GM23338 (cell line): ENCODE measurements at regions not wholly inside any gene's neighbourhood (a gene's known extent, or its start where the extent isn't known, plus 50 kb on each side); places are given as distances from the start of the nearest gene placed in this dataset.
A peak's percentile ranks its signal among the peaks of the same experiment; 100 is the strongest.
"Not testable (repeated sequence)": the region's sequence is repeated elsewhere in the genome, so short reads cannot be mapped to it uniquely, and the experiment has no call there.

ENCODE experiments used
- ATAC-seq: fragments of 200-7000 bp; cut with Tn5 transposase; 3 replicates; pipeline ENCODE4 v1.9.1; 2020
- DNase-seq: peaks from one replicate; pipeline ENCODE4 v3.0.0-alpha.2; 2015; ENCODE audit warnings: low spot score
- H2AFZ ChIP-seq: fragments of 200-600 bp; sonication (generic); 2 replicates; pipeline ENCODE4 v1.8.0; 2016; ENCODE audit warnings: antibody characterized with exemption, mild to moderate bottlenecking, moderate library complexity
- H3F3A ChIP-seq: fragments of 200-600 bp; sonication (generic); replicated peaks from 2 replicates; pipeline ENCODE4 v1.8.0; 2017; ENCODE audit warnings: antibody characterized with exemption, mixed run types, low read depth
- H3K27ac ChIP-seq: fragments of 200-600 bp; sonication (generic); 2 replicates; pipeline ENCODE4 v1.6.1; 2016; ENCODE audit warnings: low read depth
- H3K27me3 ChIP-seq: fragments of 200-600 bp; sonication (generic); 2 replicates; pipeline ENCODE4 v1.8.0; 2016; ENCODE audit warnings: mild to moderate bottlenecking, mixed run types, moderate library complexity; ENCODE audit not compliant: insufficient read depth
- H3K36me3 ChIP-seq: fragments of 200-600 bp; sonication (generic); 2 replicates; pipeline ENCODE4 v1.8.0; 2016; ENCODE audit warnings: mild to moderate bottlenecking; ENCODE audit not compliant: insufficient read depth
- H3K4me1 ChIP-seq: fragments of 200-600 bp; sonication (generic); 2 replicates; pipeline ENCODE4 v1.8.0; 2016; ENCODE audit warnings: mild to moderate bottlenecking, moderate library complexity; ENCODE audit not compliant: insufficient read depth
- H3K4me2 ChIP-seq: fragments of 200-600 bp; sonication (generic); 2 replicates; pipeline ENCODE4 v1.7.1; 2017; ENCODE audit warnings: mixed run types
- H3K4me3 ChIP-seq: fragments of 200-600 bp; sonication (generic); 2 replicates; pipeline ENCODE4 v1.6.1; 2016; ENCODE audit warnings: mixed run types
- H3K79me2 ChIP-seq: fragments of 200-600 bp; sonication (generic); replicated peaks from 2 replicates; pipeline ENCODE4 v1.8.0; 2017; ENCODE audit warnings: mild to moderate bottlenecking; ENCODE audit not compliant: insufficient read depth
- H3K9me2 ChIP-seq: fragments of 200-600 bp; sonication (generic); 2 replicates; pipeline ENCODE4 v1.8.0; 2017; ENCODE audit not compliant: insufficient read depth
- H4K20me1 ChIP-seq: fragments of 200-600 bp; sonication (generic); replicated peaks from 2 replicates; pipeline ENCODE4 v1.8.0; 2017; ENCODE audit warnings: mild to moderate bottlenecking; ENCODE audit not compliant: insufficient read depth
- H3K27ac Mint-ChIP-seq: 2 replicates; pipeline ENCODE4 v1.8.0; 2020; ENCODE audit warnings: inconsistent platforms, mild to moderate bottlenecking, moderate library complexity, mixed read lengths
- H3K27me3 Mint-ChIP-seq: 3 replicates; pipeline ENCODE4 v1.8.0; 2022; ENCODE audit warnings: low read depth, mild to moderate bottlenecking, moderate library complexity, mixed read lengths, inconsistent platforms; ENCODE audit not compliant: insufficient read depth, poor library complexity
- H3K36me3 Mint-ChIP-seq: 3 replicates; pipeline ENCODE4 v1.8.0; 2021; ENCODE audit warnings: low read depth, mild to moderate bottlenecking, inconsistent platforms, moderate library complexity, mixed read lengths
- H3K4me1 Mint-ChIP-seq: 3 replicates; pipeline ENCODE4 v1.8.0; 2020; ENCODE audit warnings: mild to moderate bottlenecking, inconsistent platforms, mixed read lengths
- H3K4me3 Mint-ChIP-seq: 3 replicates; pipeline ENCODE4 v1.8.0; 2021; ENCODE audit warnings: moderate library complexity, mild to moderate bottlenecking, inconsistent platforms, mixed read lengths
- H3K9me3 Mint-ChIP-seq: 3 replicates; pipeline ENCODE4 v1.8.0; 2020; ENCODE audit warnings: moderate library complexity, mild to moderate bottlenecking, inconsistent platforms, mixed read lengths
- CREB1 ChIP-seq: fragments of 250-450 bp; sonication (Bioruptor Pico); IDR thresholded peaks from 2 replicates; pipeline ENCODE4 v1.5.0; 2020; ENCODE audit warnings: low read depth, mild to moderate bottlenecking, moderate library complexity
- CTCF ChIP-seq, 2 experiments: fragments of 200-600 bp in 1 of 2; sonication (generic) in 1 of 2; conservative IDR thresholded peaks; 2 replicates each; pipeline versions ENCODE4 v1.5.1 to v1.6.1; 2016 to 2017; ENCODE audit warnings: antibody characterized with exemption in 2 of 2, low read depth in 2 of 2, mild to moderate bottlenecking in 2 of 2, moderate library complexity in 1 of 2
- EZH2 ChIP-seq: fragments of 200-600 bp; sonication (generic); IDR thresholded peaks from one replicate; pipeline ENCODE4 v1.8.0; 2017; ENCODE audit warnings: antibody characterized with exemption, mild to moderate bottlenecking, low read depth; ENCODE audit not compliant: unreplicated experiment
- EZH2phosphoT487 ChIP-seq: fragments of 200-600 bp; sonication (generic); IDR thresholded peaks from one replicate; pipeline ENCODE4 v1.8.1; 2018; ENCODE audit warnings: antibody characterized with exemption; ENCODE audit not compliant: unreplicated experiment
- JUNB ChIP-seq: IDR thresholded peaks from one replicate; pipeline ENCODE4 v1.6.1; 2016; ENCODE audit warnings: antibody characterized with exemption; ENCODE audit not compliant: unreplicated experiment
- NANOG ChIP-seq: IDR thresholded peaks from 2 replicates; pipeline ENCODE4 v1.6.1; 2016; ENCODE audit warnings: antibody characterized with exemption, borderline replicate concordance
- POLR2AphosphoS5 ChIP-seq: IDR thresholded peaks from 2 replicates; pipeline ENCODE4 v1.6.1; 2016; ENCODE audit warnings: antibody characterized with exemption, low read depth
- STAT1 ChIP-seq: IDR thresholded peaks from one replicate; pipeline ENCODE4 v1.6.1; 2016; ENCODE audit warnings: antibody characterized with exemption; ENCODE audit not compliant: unreplicated experiment
- ZNF114 ChIP-seq: fragments of 250-450 bp; sonication (Bioruptor Pico); IDR thresholded peaks from 2 replicates; pipeline ENCODE4 v1.5.0; 2020; ENCODE audit warnings: mild to moderate bottlenecking, moderate library complexity
- ZNF331 ChIP-seq: fragments of 250-450 bp; sonication (Bioruptor Pico); IDR thresholded peaks from 2 replicates; pipeline ENCODE4 v1.5.0; 2020; ENCODE audit warnings: low read depth, mild to moderate bottlenecking, moderate library complexity

- TF ChIP-seq POLR2AphosphoS5 (no peak), STAT1 (no peak), NANOG (no peak), CTCF (conservative IDR thresholded peaks at IDR 0.05; ENCODE audit: low read depth in 2 of 2) (no peak)
Observed at GRCh38 chr18:55893948-55894347, 306.0 kb upstream of the TCF4 start (continued).

DNA sequence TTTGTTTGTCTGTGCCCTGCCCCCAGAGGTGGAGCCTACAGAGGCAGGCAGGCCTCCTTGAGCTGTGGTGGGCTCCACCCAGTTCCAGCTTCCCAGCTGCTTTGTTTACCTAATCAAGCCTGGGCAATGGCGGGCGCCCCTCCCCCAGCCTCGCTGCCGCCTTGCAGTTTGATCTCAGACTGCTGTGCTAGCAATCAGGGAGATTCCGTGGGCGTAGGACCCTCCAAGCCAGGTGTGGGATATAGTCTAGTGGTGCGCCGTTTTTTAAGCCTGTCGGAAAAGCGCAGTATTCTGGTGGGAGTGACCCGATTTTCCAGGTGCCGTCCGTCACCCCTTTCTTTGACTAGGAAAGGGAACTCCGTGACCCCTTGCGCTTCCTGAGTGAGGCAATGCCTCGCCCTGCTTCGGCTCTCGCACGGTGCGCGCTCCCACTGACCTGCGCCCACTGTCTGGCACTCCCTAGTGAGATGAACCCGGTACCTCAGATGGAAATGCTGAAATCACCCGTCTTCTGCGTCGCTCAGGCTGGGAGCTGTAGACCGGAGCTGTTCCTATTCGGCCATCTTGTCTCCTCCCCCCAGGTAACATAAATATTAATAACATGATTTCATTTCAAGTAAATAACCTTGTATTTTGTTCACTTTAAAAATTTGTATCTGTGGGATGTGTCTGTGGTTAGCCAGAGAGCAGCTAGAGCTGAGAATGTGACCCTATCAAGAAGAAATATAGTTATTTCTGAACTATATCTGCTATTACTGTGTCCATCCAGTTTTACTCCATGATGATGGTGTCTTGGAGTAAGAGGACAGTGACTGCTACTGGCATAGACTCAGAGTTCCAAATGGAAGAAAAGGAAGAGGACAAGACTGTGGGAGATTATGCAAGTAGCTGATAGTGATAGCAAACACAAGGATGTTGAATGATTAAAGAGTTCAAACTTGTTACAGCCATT is 305.1 kb upstream of the TCF4 start:
- not testable (repeated sequence) for H3K79me2 ChIP-seq, DNase-seq, H3K36me3 ChIP-seq, H3F3A ChIP-seq, H4K20me1 ChIP-seq, H3K9me2 ChIP-seq, H3K36me3 Mint-ChIP-seq, ATAC-seq, H3K9me3 Mint-ChIP-seq, H3K27me3 ChIP-seq, H3K27me3 Mint-ChIP-seq
- Histone ChIP-seq H3K27ac (peak overlapping the region; percentile 67), H3K4me2 (peak overlapping the region; percentile 76), H3K4me3 (peak overlapping the region; percentile 53), H3K4me1 (peaks cover 23% of the 10 kb centered on the region), H2AFZ (peak overlapping the region; percentile 84; the same call in 1 of the 2 replicates)
- Mint-ChIP-seq H3K4me1 (peaks cover 28% of the 10 kb centered on the region), H3K4me3 (peak overlapping the region; percentile 66), H3K27ac (peak overlapping the region; percentile 85)

DNA sequence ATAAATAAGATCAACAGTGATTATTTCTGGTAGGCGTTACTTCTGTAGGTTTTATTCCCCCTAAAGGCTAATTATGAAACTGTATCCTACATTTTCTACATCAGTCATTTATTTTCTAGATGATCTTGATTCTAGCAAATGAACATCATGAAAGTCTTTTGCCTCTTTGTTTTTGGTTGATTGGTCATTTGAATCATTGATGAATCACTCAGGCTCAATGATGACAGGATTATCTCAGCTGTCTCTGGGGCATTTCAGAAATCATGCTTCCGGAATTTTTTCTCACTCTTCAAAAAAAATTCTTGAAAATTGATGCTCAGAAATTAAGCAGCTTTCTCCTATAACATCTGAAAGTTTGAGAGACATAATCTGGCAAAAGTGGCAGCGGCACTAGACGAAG is 298.9 kb upstream of the TCF4 start:
- H3K4me3 ChIP-seq: no peak overlapping the region
- Mint-ChIP-seq H3K27ac (no peak overlapping the region), H3K36me3 (0 out of 3 replicates have a peak, but pooled peaks cover 3% of the 10 kb centered on the region), H3K9me3 (peaks cover 12% of the 10 kb centered on the region; the same call in 2 of the 3 replicates), H3K27me3 (no peaks in the 10 kb centered on the region), H3K4me1 (no peaks in the 10 kb centered on the region), H3K4me3 (no peak overlapping the region)
- no peak overlapping the region for H3K4me2 ChIP-seq
- H3K9me2 ChIP-seq: no peaks in the 10 kb centered on the region
- H3K4me1 ChIP-seq: no peaks in the 10 kb centered on the region
- DNase-seq: no peak
- no peaks in the 10 kb centered on the region for H3K27me3 ChIP-seq
- no peaks in the 10 kb centered on the region for H3K36me3 ChIP-seq
- H4K20me1 ChIP-seq: no peaks in the 10 kb centered on the region
- TF ChIP-seq CTCF (conservative IDR thresholded peaks at IDR 0.05; ENCODE audit: low read depth in 2 of 2): no peak
- TF ChIP-seq CREB1: no peak
- TF ChIP-seq ZNF114: no peak
- no peak for TF ChIP-seq EZH2
- no peak for TF ChIP-seq NANOG
- TF ChIP-seq EZH2phosphoT487: no peak
- TF ChIP-seq ZNF331 (CRISPR knock-in tag): no peak
- no peak for TF ChIP-seq POLR2AphosphoS5
- TF ChIP-seq JUNB: no peak
- ATAC-seq: no peak
- no peaks in the 10 kb centered on the region for H3F3A ChIP-seq
- H3K79me2 ChIP-seq: no peaks in the 10 kb centered on the region
- no peak overlapping the region for H2AFZ ChIP-seq
- no peak overlapping the region for H3K27ac ChIP-seq
